ENCODE measurements at regions not wholly inside any gene's neighbourhood (a gene's known extent, or its start where the extent isn't known, plus 50 kb on each side); places are given as distances from the start of the nearest gene placed in this dataset.

- Histone ChIP-seq H3K36me3 (no peaks in the 10 kb centered on the region), H3K27me3 (no peaks in the 10 kb centered on the region), H3K9me3 (no peaks in the 10 kb centered on the region), H3K4me3 (no peak overlapping the region), H3K4me1 (no peaks in the 10 kb centered on the region), H3K27ac (no peak overlapping the region)
- intact Hi-C loops (cut with DNase I; ENCODE audit: low total_unique reads) = loop anchor here (5.0 kb wide), 1 partner anchor 827 kb away; no protein-coding TSS in a partner anchor
- TF ChIP-seq POLR2A (IDR thresholded peaks at IDR 0.05) = no peak
- TF ChIP-seq CTCF (IDR thresholded peaks at IDR 0.05) = no peak
- TF ChIP-seq POLR2AphosphoS5 (IDR thresholded peaks at IDR 0.05) = no peak
- DNase-seq (ENCODE audit: low spot score in 2 of 2) = no peak
Measured at GRCh38 chr13:40255551-40255950, 410.9 kb downstream of the FOXO1 start.

GRCh38 chr13:40259899-40260298 is 406.5 kb downstream of the FOXO1 start:
- Histone ChIP-seq H3K27ac (no peak overlapping the region), H3K4me1 (no peaks in the 10 kb centered on the region), H3K27me3 (no peaks in the 10 kb centered on the region), H3K36me3 (no peaks in the 10 kb centered on the region), H3K9me3 (no peaks in the 10 kb centered on the region), H3K4me3 (no peak overlapping the region)
- TF ChIP-seq POLR2A (IDR thresholded peaks at IDR 0.05) (no peak), POLR2AphosphoS5 (IDR thresholded peaks at IDR 0.05) (no peak), CTCF (IDR thresholded peaks at IDR 0.05) (no peak)
- intact Hi-C loops (cut with DNase I; ENCODE audit: low total_unique reads) = loop anchor here (5.0 kb wide), 1 partner anchor 822 kb away; no protein-coding TSS in a partner anchor
- no peak for DNase-seq (ENCODE audit: low spot score in 2 of 2)

GRCh38 chr13:40261336-40261735 is 405.1 kb downstream of the FOXO1 start:
- Histone ChIP-seq H3K4me3 (no peak overlapping the region), H3K9me3 (no peaks in the 10 kb centered on the region), H3K27ac (no peak overlapping the region), H3K4me1 (no peaks in the 10 kb centered on the region), H3K36me3 (no peaks in the 10 kb centered on the region), H3K27me3 (no peaks in the 10 kb centered on the region)
- no peak for DNase-seq (ENCODE audit: low spot score in 2 of 2)
- intact Hi-C loops (cut with DNase I; ENCODE audit: low total_unique reads) = no loop called here
- no peak for TF ChIP-seq CTCF (IDR thresholded peaks at IDR 0.05)
- no peak for TF ChIP-seq POLR2A (IDR thresholded peaks at IDR 0.05)
- TF ChIP-seq POLR2AphosphoS5 (IDR thresholded peaks at IDR 0.05) = no peak

GRCh38 chr13:40261947-40262346 is 404.5 kb downstream of the FOXO1 start:
- Histone ChIP-seq H3K27ac (no peak overlapping the region), H3K4me3 (no peak overlapping the region), H3K9me3 (no peaks in the 10 kb centered on the region), H3K4me1 (no peaks in the 10 kb centered on the region), H3K36me3 (no peaks in the 10 kb centered on the region), H3K27me3 (no peaks in the 10 kb centered on the region)
- TF ChIP-seq POLR2AphosphoS5 (IDR thresholded peaks at IDR 0.05) (no peak), CTCF (IDR thresholded peaks at IDR 0.05) (no peak), POLR2A (IDR thresholded peaks at IDR 0.05) (no peak)
- intact Hi-C loops (cut with DNase I; ENCODE audit: low total_unique reads) = no loop called here
- DNase-seq (ENCODE audit: low spot score in 2 of 2) = no peak

GRCh38 chr13:40269086-40269485 is 397.4 kb downstream of the FOXO1 start:
- no peak for TF ChIP-seq POLR2AphosphoS5 (IDR thresholded peaks at IDR 0.05)
- TF ChIP-seq POLR2A (IDR thresholded peaks at IDR 0.05) = no peak
- no peak for TF ChIP-seq CTCF (IDR thresholded peaks at IDR 0.05)
- Histone ChIP-seq H3K36me3 (no peaks in the 10 kb centered on the region), H3K27me3 (no peaks in the 10 kb centered on the region), H3K4me3 (no peak overlapping the region), H3K27ac (no peak overlapping the region), H3K9me3 (no peaks in the 10 kb centered on the region), H3K4me1 (peaks cover 7 to 8% of the 10 kb centered on the region in 2 donors)
- intact Hi-C loops (cut with DNase I; ENCODE audit: low total_unique reads) = no loop called here
- DNase-seq (ENCODE audit: low spot score in 2 of 2) = no peak

Data from breast epithelium (tissue), 4 donors.